Heart right ventricle (tissue), 16 donors: ENCODE measurements at regions not wholly inside any gene's neighbourhood (a gene's known extent, or its start where the extent isn't known, plus 50 kb on each side); places are given as distances from the start of the nearest gene placed in this dataset.

Experiments used
- ATAC-seq, 8 donors: fragments of 200-7000 bp; cut with Tn5 transposase; one replicate each; pipeline ENCODE4 v1.9.1; 2020; ENCODE audit warnings: mild to moderate bottlenecking in 8 of 8, moderate library complexity in 8 of 8, moderate number of reproducible peaks in 1 of 8
- DNase-seq, 2 donors: peaks; one replicate each; pipeline ENCODE4 v3.0.0-alpha.2; 2020
- H3K27ac ChIP-seq, 10 donors: fragments of 200-600 bp; sonication (generic) in 2 of 10; one replicate each; pipeline versions ENCODE4 v1.5.0 to v1.8.0; 2020 to 2022; ENCODE audit warnings: mild to moderate bottlenecking in 3 of 10
- H3K27me3 ChIP-seq, 7 donors: fragments of 200-600 bp; one replicate each; pipeline ENCODE4 v1.8.0; 2021 to 2022; ENCODE audit warnings: mild to moderate bottlenecking in 2 of 7
- H3K36me3 ChIP-seq, 9 donors: fragments of 200-600 bp; sonication (generic) in 1 of 9; one replicate each; pipeline versions ENCODE4 v1.5.0 to v1.8.0; 2020 to 2022; ENCODE audit warnings: mild to moderate bottlenecking in 2 of 9
- H3K4me1 ChIP-seq, 9 donors: fragments of 200-600 bp; sonication (generic) in 1 of 9; one replicate each; pipeline versions ENCODE4 v1.5.0 to v1.8.0; 2020 to 2022; ENCODE audit warnings: mild to moderate bottlenecking in 4 of 9
- H3K4me3 ChIP-seq, 10 donors: fragments of 200-600 bp; sonication (generic) in 2 of 10; one replicate each; pipeline versions ENCODE4 v1.5.0 to v1.8.0; 2020 to 2022; ENCODE audit warnings: mild to moderate bottlenecking in 7 of 10, moderate library complexity in 2 of 10
- H3K9me3 ChIP-seq, 11 donors: fragments of 200-600 bp in 10 of 11; sonication (generic) in 2 of 11; one replicate each; pipeline versions ENCODE4 v1.5.0 to v1.8.0; 2013 to 2022; ENCODE audit warnings: mild to moderate bottlenecking in 2 of 11, control low read depth in 1 of 11, moderate library complexity in 1 of 11
- WGBS, 2 donors: extraction: QIAGEN DNeasy Blood & Tissue Kit; methylation state at CpG; one replicate each; pipeline ENCODE4 v1.1.7; 2013; ENCODE audit warnings: inconsistent platforms in 1 of 2; 5-methylcytosine and 5-hydroxymethylcytosine counted together
- intact Hi-C, 10 donors: fragments of 100-400 bp; cut with DNase I; formaldehyde crosslinking; loops; one replicate each; pipeline versions ENCODE4 v1.11.1 to v1.14.2; 2022
- TF ChIP-seq, protein P1 (sequence below), 9 donors: fragments of 200-600 bp; sonication (generic) in 2 of 9; IDR thresholded peaks; one replicate each; pipeline versions ENCODE4 v1.5.0 to v1.8.0; 2021 to 2022; ENCODE audit warnings: antibody characterized with exemption in 9 of 9, mild to moderate bottlenecking in 5 of 9, moderate library complexity in 1 of 9
- donor health status: Arrhythmogenic right ventricular cardiomyopathy.
- donor health status: ischemic (EF 13 %, LVEDD 7.1; RV severe dilation, severe dysfunction).
- donor health status: healthy with polysubstance abuse.
- donor health status: DM: no; HTN: yes; CAD: no.
- donor health status: DM: no; HTN: no; CAD: no.
- donor health status: ischemic (EF 25% LVEDD 6.9; RV normal size, moderate dysfunction).
- donor health status: ischemic (EF 25% LVEDD 5.7; RV mildly dilated, moderate dysfunction).
- donor health status: healthy.
- donor health status: DM: yes; HTN: yes; CAD: no.
- donor health status: Ischemic cardiomyopathy.
- donor health status: ischemic (EF 35%, LVEDD 5.7; RV mildly dilated, moderate dysfunction).
- donor health status: nonischemic (EF 11% LVEDD 7.7; RV severe dilation, severe dysfunction).
- donor health status: DM: yes; HTN: yes; CAD: no.
- donor health status: PGD.
- donor health status: ischemic (EF 29% LVEDD 5.4; RV normal size, mild dysfunction).
- donor health status: nonischemic (EF 23%, LVEDD 6.1; RV moderate dilation, normal function).

GRCh38 chr6:67630146-67630545 is 1004.9 kb upstream of the ADGRB3 start:
- no peak overlapping the region for H3K4me3 ChIP-seq
- H3K9me3 ChIP-seq: peaks cover 0 to 19% (median 0%) of the 10 kb centered on the region in 11 donors
- intact Hi-C loops: no loop called here
- TF ChIP-seq, protein P1, sequence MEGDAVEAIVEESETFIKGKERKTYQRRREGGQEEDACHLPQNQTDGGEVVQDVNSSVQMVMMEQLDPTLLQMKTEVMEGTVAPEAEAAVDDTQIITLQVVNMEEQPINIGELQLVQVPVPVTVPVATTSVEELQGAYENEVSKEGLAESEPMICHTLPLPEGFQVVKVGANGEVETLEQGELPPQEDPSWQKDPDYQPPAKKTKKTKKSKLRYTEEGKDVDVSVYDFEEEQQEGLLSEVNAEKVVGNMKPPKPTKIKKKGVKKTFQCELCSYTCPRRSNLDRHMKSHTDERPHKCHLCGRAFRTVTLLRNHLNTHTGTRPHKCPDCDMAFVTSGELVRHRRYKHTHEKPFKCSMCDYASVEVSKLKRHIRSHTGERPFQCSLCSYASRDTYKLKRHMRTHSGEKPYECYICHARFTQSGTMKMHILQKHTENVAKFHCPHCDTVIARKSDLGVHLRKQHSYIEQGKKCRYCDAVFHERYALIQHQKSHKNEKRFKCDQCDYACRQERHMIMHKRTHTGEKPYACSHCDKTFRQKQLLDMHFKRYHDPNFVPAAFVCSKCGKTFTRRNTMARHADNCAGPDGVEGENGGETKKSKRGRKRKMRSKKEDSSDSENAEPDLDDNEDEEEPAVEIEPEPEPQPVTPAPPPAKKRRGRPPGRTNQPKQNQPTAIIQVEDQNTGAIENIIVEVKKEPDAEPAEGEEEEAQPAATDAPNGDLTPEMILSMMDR (IDR thresholded peaks at IDR 0.05): no peak
- ATAC-seq: peak in 2 of 8 donors; percentile 35 to 71
- H3K27me3 ChIP-seq: no peaks in the 10 kb centered on the region
- H3K27ac ChIP-seq: no peak overlapping the region
- H3K36me3 ChIP-seq: no peaks in the 10 kb centered on the region
- WGBS, 2 donors: 26 to 32% methylated on average over 2 of the region's 2 CpGs
- H3K4me1 ChIP-seq: no peaks in the 10 kb centered on the region
- no peak for DNase-seq

- DNase-seq (no peak), ATAC-seq (no peak)
- H3K27me3 ChIP-seq: no peaks in the 10 kb centered on the region
- H3K9me3 ChIP-seq: peaks cover 0 to 13% (median 0%) of the 10 kb centered on the region in 11 donors
- no peaks in the 10 kb centered on the region for H3K36me3 ChIP-seq
- intact Hi-C loops: no loop called here
- TF ChIP-seq, protein P1 (IDR thresholded peaks at IDR 0.05): no peak
- no peak overlapping the region for H3K27ac ChIP-seq
- no peaks in the 10 kb centered on the region for H3K4me1 ChIP-seq
- no peak overlapping the region for H3K4me3 ChIP-seq
These were observed 1005.8 kb upstream of the ADGRB3 start for GRCh38 chr6:67629258-67629657.

- TF ChIP-seq, protein P1 (IDR thresholded peaks at IDR 0.05): no peak
- intact Hi-C loops: no loop called here
- ATAC-seq (no peak), DNase-seq (no peak)
- Histone ChIP-seq H3K27ac (no peak overlapping the region), H3K4me1 (no peaks in the 10 kb centered on the region), H3K27me3 (no peaks in the 10 kb centered on the region), H3K9me3 (peaks cover 0 to 7% (median 0%) of the 10 kb centered on the region in 11 donors), H3K36me3 (no peaks in the 10 kb centered on the region), H3K4me3 (no peak overlapping the region)
- WGBS, 2 donors: 81 to 83% methylated on average over 7 of the region's 7 CpGs
These were observed 1019.3 kb upstream of the ADGRB3 start for GRCh38 chr6:67615796-67616195.

DNA sequence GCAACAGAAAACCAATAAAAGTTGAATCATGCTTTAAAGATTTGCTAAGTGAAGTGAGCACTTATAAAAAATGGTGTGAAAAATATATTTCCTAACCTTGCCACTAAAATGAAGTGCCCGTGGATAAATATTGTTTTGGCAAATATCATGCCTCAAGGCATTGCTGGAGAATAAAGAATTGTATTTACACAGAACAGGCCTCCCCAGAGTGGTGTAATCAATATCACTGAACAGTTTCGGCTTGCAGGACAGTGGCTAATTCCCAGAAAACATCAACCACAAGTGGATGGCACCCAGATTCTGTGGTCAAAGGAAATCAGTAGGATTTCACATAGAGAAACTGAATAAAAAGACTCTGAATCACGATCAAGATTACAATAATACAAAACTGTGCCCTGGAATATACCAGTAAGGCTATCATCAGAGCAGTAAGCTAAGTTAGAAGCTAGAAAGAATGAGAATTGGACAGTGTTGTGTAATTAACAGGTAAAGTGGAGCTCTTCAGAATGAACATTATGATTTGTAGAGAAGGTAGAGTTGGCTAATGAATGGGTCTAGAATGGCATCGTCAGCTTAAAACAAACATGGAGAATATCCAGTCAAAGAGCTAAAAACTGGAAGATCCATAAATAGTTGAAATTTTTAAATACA is 1026.9 kb upstream of the ADGRB3 start:
- no peak for ATAC-seq

More for the DNA sequence above, 1026.9 kb upstream of the ADGRB3 start:
- Histone ChIP-seq H3K27ac (no peak overlapping the region), H3K36me3 (no peaks in the 10 kb centered on the region), H3K4me1 (no peaks in the 10 kb centered on the region), H3K27me3 (no peaks in the 10 kb centered on the region), H3K4me3 (no peak overlapping the region), H3K9me3 (peaks cover 0 to 4% (median 0%) of the 10 kb centered on the region in 11 donors)
- no peak for DNase-seq
- intact Hi-C loops: no loop called here
- 55 to 61% methylated on average over 4 of the region's 4 CpGs for WGBS, 2 donors
- TF ChIP-seq, protein P1 (IDR thresholded peaks at IDR 0.05): no peak
